PC-9 (cell line): ENCODE measurements at regions not wholly inside any gene's neighbourhood (a gene's known extent, or its start where the extent isn't known, plus 50 kb on each side); places are given as distances from the start of the nearest gene placed in this dataset.

Experiments
- BruUV-seq: library from RNA; stranded (reverse); fragments of 400-500 nt; replicated peaks from 2 replicates; lab custom pipeline; 2021; lab: Mats Ljungman, UMichigan
- CTCF ChIA-PET: fragments of 300-600 bp; sonication (Branson Sonifier 250); formaldehyde crosslinking; loops from one replicate; lab custom pipeline; 2022; ENCODE audit warnings: antibody characterized with exemption; lab: Charles Lee
- POLR2A ChIA-PET: fragments of 300-600 bp; sonication (Branson Sonifier 250); formaldehyde crosslinking; loops from one replicate; lab custom pipeline; 2022; ENCODE audit warnings: antibody characterized with exemption; ENCODE audit not compliant: unreplicated experiment; lab: Charles Lee
- DNase-seq, 2 experiments: peaks; one replicate each; pipeline versions ENCODE4 v3.0.0 to v3.0.0-alpha.2; 2015 to 2022; ENCODE audit warnings: mixed read lengths in 1 of 2
- H2AFZ ChIP-seq: fragments of 200-600 bp; sonication (generic); 2 replicates; pipeline ENCODE4 v1.8.1; 2017; ENCODE audit warnings: antibody characterized with exemption
- H3F3A ChIP-seq: fragments of 200-600 bp; sonication (generic); 2 replicates; pipeline ENCODE4 v1.8.1; 2017; ENCODE audit warnings: antibody characterized with exemption, mild to moderate bottlenecking, low read depth; ENCODE audit not compliant: insufficient read depth
- H3K27ac ChIP-seq: fragments of 200-600 bp; sonication (generic); 2 replicates; pipeline ENCODE4 v1.6.1; 2016; ENCODE audit warnings: mixed run types
- H3K27me3 ChIP-seq: fragments of 200-600 bp; sonication (generic); 2 replicates; pipeline ENCODE4 v1.6.1; 2016; ENCODE audit warnings: low read depth, mixed run types; ENCODE audit not compliant: insufficient read depth
- H3K36me3 ChIP-seq: fragments of 200-600 bp; sonication (generic); 2 replicates; pipeline ENCODE4 v1.6.1; 2016; ENCODE audit warnings: low read depth, mixed run types
- H3K4me1 ChIP-seq: fragments of 200-600 bp; sonication (generic); replicated peaks from 2 replicates; pipeline ENCODE4 v1.6.1; 2016; ENCODE audit warnings: mixed run types; ENCODE audit not compliant: insufficient read depth
- H3K4me2 ChIP-seq: fragments of 200-600 bp; sonication (generic); 2 replicates; pipeline ENCODE4 v1.6.1; 2017; ENCODE audit warnings: mixed run types
- H3K4me3 ChIP-seq: fragments of 200-600 bp; sonication (generic); 2 replicates; pipeline ENCODE4 v1.6.1; 2016; ENCODE audit warnings: mixed run types
- H3K79me2 ChIP-seq: fragments of 200-600 bp; sonication (generic); 2 replicates; pipeline ENCODE4 v1.6.1; 2017; ENCODE audit warnings: low read depth, mixed run types
- H3K9me2 ChIP-seq: fragments of 200-600 bp; sonication (generic); 2 replicates; pipeline ENCODE4 v1.8.1; 2017; ENCODE audit warnings: mild to moderate bottlenecking; ENCODE audit not compliant: insufficient read depth
- H3K9me3 ChIP-seq: fragments of 200-600 bp; sonication (generic); 2 replicates; pipeline ENCODE4 v1.8.1; 2016; ENCODE audit warnings: low read depth; ENCODE audit not compliant: insufficient read depth
- H4K20me1 ChIP-seq: fragments of 200-600 bp; sonication (generic); 2 replicates; pipeline ENCODE4 v1.8.1; 2017; ENCODE audit not compliant: insufficient read depth
- EZH2 ChIP-seq: fragments of 200-600 bp; sonication (generic); IDR thresholded peaks from 2 replicates; pipeline ENCODE4 v1.8.0; 2017; ENCODE audit warnings: antibody characterized with exemption, low read depth
- intact Hi-C: fragments of 100-400 bp; cut with micrococcal nuclease; formaldehyde crosslinking; loops from one replicate; pipeline ENCODE4 v1.10.0; 2022; ENCODE audit not compliant: unreplicated experiment
- TF ChIP-seq, protein P1 (sequence below): fragments of 200-600 bp; sonication (generic); conservative IDR thresholded peaks from 2 replicates; pipeline ENCODE4 v1.6.1; 2017; ENCODE audit warnings: mixed run types, antibody characterized with exemption, mild to moderate bottlenecking, moderate library complexity

GRCh38 chr5:107277485-107278125 is 393.1 kb downstream of the EFNA5 start:
- intact Hi-C loops: no loop called here
- no TSS peak for BruUV-seq
- ChIA-PET POLR2A (no interaction called here), CTCF (no interaction called here)
- no peaks in the 10 kb centered on the region for H3K4me1 ChIP-seq
- TF ChIP-seq, protein P1, sequence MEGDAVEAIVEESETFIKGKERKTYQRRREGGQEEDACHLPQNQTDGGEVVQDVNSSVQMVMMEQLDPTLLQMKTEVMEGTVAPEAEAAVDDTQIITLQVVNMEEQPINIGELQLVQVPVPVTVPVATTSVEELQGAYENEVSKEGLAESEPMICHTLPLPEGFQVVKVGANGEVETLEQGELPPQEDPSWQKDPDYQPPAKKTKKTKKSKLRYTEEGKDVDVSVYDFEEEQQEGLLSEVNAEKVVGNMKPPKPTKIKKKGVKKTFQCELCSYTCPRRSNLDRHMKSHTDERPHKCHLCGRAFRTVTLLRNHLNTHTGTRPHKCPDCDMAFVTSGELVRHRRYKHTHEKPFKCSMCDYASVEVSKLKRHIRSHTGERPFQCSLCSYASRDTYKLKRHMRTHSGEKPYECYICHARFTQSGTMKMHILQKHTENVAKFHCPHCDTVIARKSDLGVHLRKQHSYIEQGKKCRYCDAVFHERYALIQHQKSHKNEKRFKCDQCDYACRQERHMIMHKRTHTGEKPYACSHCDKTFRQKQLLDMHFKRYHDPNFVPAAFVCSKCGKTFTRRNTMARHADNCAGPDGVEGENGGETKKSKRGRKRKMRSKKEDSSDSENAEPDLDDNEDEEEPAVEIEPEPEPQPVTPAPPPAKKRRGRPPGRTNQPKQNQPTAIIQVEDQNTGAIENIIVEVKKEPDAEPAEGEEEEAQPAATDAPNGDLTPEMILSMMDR: no peak
- H3K79me2 ChIP-seq: no peaks in the 10 kb centered on the region
- H3K9me2 ChIP-seq: no peaks in the 10 kb centered on the region
- no peaks in the 10 kb centered on the region for H3K27me3 ChIP-seq
- H3F3A ChIP-seq: no peaks in the 10 kb centered on the region
- H3K36me3 ChIP-seq: no peaks in the 10 kb centered on the region
- H3K4me3 ChIP-seq: no peak overlapping the region
- H4K20me1 ChIP-seq: no peaks in the 10 kb centered on the region
- no peak for DNase-seq
- H3K27ac ChIP-seq: no peak overlapping the region
- H3K4me2 ChIP-seq: no peak overlapping the region
- no peaks in the 10 kb centered on the region for H3K9me3 ChIP-seq
- no peak overlapping the region for H2AFZ ChIP-seq

- TF ChIP-seq, protein P1: no peak
- TF ChIP-seq EZH2: no peak
- H3K27ac ChIP-seq: no peak overlapping the region
- BruUV-seq: no TSS peak
- DNase-seq: no peak
- POLR2A ChIA-PET: no interaction called here
- no peaks in the 10 kb centered on the region for H4K20me1 ChIP-seq
- H3F3A ChIP-seq: no peaks in the 10 kb centered on the region
- no peaks in the 10 kb centered on the region for H3K79me2 ChIP-seq
- H3K9me2 ChIP-seq: no peaks in the 10 kb centered on the region
- no peaks in the 10 kb centered on the region for H3K9me3 ChIP-seq
- CTCF ChIA-PET: no interaction called here
- no peaks in the 10 kb centered on the region for H3K4me1 ChIP-seq
- no peak overlapping the region for H3K4me3 ChIP-seq
- intact Hi-C loops: no loop called here
- no peak overlapping the region for H3K4me2 ChIP-seq
- no peak overlapping the region for H2AFZ ChIP-seq
- H3K36me3 ChIP-seq: no peaks in the 10 kb centered on the region
- no peaks in the 10 kb centered on the region for H3K27me3 ChIP-seq
Observed at GRCh38 chr5:107275333-107275732, 395.4 kb downstream of the EFNA5 start.

- no TSS peak for BruUV-seq
- POLR2A ChIA-PET: no interaction called here
Observed at GRCh38 chr5:107274571-107274970, 396.2 kb downstream of the EFNA5 start.

More at GRCh38 chr5:107274571-107274970, 396.2 kb downstream of the EFNA5 start:
- no peak overlapping the region for H3K4me3 ChIP-seq
- TF ChIP-seq EZH2: no peak
- TF ChIP-seq, protein P1: no peak
- no peaks in the 10 kb centered on the region for H3K27me3 ChIP-seq
- no peaks in the 10 kb centered on the region for H3K9me3 ChIP-seq
- intact Hi-C loops: no loop called here
- no peaks in the 10 kb centered on the region for H3K36me3 ChIP-seq
- DNase-seq: no peak
- no peak overlapping the region for H3K27ac ChIP-seq
- H3K9me2 ChIP-seq: no peaks in the 10 kb centered on the region
- no peaks in the 10 kb centered on the region for H3F3A ChIP-seq
- no peaks in the 10 kb centered on the region for H3K79me2 ChIP-seq
- no peaks in the 10 kb centered on the region for H3K4me1 ChIP-seq
- H3K4me2 ChIP-seq: no peak overlapping the region
- no peaks in the 10 kb centered on the region for H4K20me1 ChIP-seq
- H2AFZ ChIP-seq: no peak overlapping the region
- CTCF ChIA-PET: no interaction called here
